Mononuclear cell (primary cell): ENCODE measurements at regions not wholly inside any gene's neighbourhood (a gene's known extent, or its start where the extent isn't known, plus 50 kb on each side); places are given as distances from the start of the nearest gene placed in this dataset.

Source experiments
- H3K27me3 ChIP-seq: 2 replicates; pipeline ENCODE4 v1.6.0; 2011; ENCODE audit warnings: low read length, control low read depth; ENCODE audit not compliant: insufficient read depth
- H3K4me1 ChIP-seq: 2 replicates; pipeline ENCODE4 v1.5.1; 2011; ENCODE audit warnings: mild to moderate bottlenecking, low read length, control low read depth; ENCODE audit not compliant: insufficient read depth
- H3K4me3 ChIP-seq: 2 replicates; pipeline ENCODE4 v1.5.1; 2011; ENCODE audit warnings: mild to moderate bottlenecking, low read length, moderate library complexity
- H3K9me3 ChIP-seq: 2 replicates; pipeline ENCODE4 v1.5.1; 2011; ENCODE audit warnings: low read depth, mild to moderate bottlenecking, control low read depth, low read length

- Histone ChIP-seq H3K9me3 (no peaks in the 10 kb centered on the region), H3K4me1 (no peaks in the 10 kb centered on the region), H3K27me3 (no peaks in the 10 kb centered on the region), H3K4me3 (no peak overlapping the region)
Measured at GRCh38 chr16:85366031-85366763, 246.9 kb upstream of the GSE1 start.

- Histone ChIP-seq H3K27me3 (no peaks in the 10 kb centered on the region), H3K9me3 (no peaks in the 10 kb centered on the region), H3K4me1 (no peaks in the 10 kb centered on the region), H3K4me3 (no peak overlapping the region)
Measured at GRCh38 chr16:85367485-85367884, 245.6 kb upstream of the GSE1 start.

- no peaks in the 10 kb centered on the region for H3K9me3 ChIP-seq
- H3K4me1 ChIP-seq = peaks cover 6% of the 10 kb centered on the region
- H3K27me3 ChIP-seq = no peaks in the 10 kb centered on the region
- H3K4me3 ChIP-seq = no peak overlapping the region
Measured at GRCh38 chr16:85369060-85369459, 244.1 kb upstream of the GSE1 start.

- Histone ChIP-seq H3K27me3 (no peaks in the 10 kb centered on the region), H3K4me3 (no peak overlapping the region), H3K4me1 (peaks cover 6% of the 10 kb centered on the region)
Measured at GRCh38 chr16:85369741-85370528, 243.2 kb upstream of the GSE1 start.

GRCh38 chr16:85370543-85370880 is 242.6 kb upstream of the GSE1 start:
- peaks cover 6% of the 10 kb centered on the region for H3K4me1 ChIP-seq
- H3K9me3 ChIP-seq = no peaks in the 10 kb centered on the region
- H3K4me3 ChIP-seq = no peak overlapping the region
- H3K27me3 ChIP-seq = no peaks in the 10 kb centered on the region

More at GRCh38 chr16:85369741-85370528, 243.2 kb upstream of the GSE1 start:
- H3K9me3 ChIP-seq = no peaks in the 10 kb centered on the region

GRCh38 chr16:85370881-85371651 is 242.1 kb upstream of the GSE1 start:
- Histone ChIP-seq H3K4me3 (no peak overlapping the region), H3K4me1 (peaks cover 6% of the 10 kb centered on the region), H3K9me3 (no peaks in the 10 kb centered on the region), H3K27me3 (no peaks in the 10 kb centered on the region)

- Histone ChIP-seq H3K4me1 (peaks cover 6% of the 10 kb centered on the region), H3K27me3 (no peaks in the 10 kb centered on the region), H3K9me3 (no peaks in the 10 kb centered on the region), H3K4me3 (no peak overlapping the region)
Measured at GRCh38 chr16:85371948-85372347, 241.2 kb upstream of the GSE1 start.

GRCh38 chr16:85372627-85373372 is 240.3 kb upstream of the GSE1 start:
- H3K4me3 ChIP-seq = no peak overlapping the region
- no peaks in the 10 kb centered on the region for H3K9me3 ChIP-seq
- H3K4me1 ChIP-seq = peaks cover 6% of the 10 kb centered on the region
- no peaks in the 10 kb centered on the region for H3K27me3 ChIP-seq

- Histone ChIP-seq H3K27me3 (no peaks in the 10 kb centered on the region), H3K4me1 (peaks cover 6% of the 10 kb centered on the region), H3K9me3 (no peaks in the 10 kb centered on the region), H3K4me3 (no peak overlapping the region)
Measured at GRCh38 chr16:85373741-85374570, 239.2 kb upstream of the GSE1 start.

- no peak overlapping the region for H3K4me3 ChIP-seq
- H3K9me3 ChIP-seq = no peaks in the 10 kb centered on the region
- peaks cover 6% of the 10 kb centered on the region for H3K4me1 ChIP-seq
- H3K27me3 ChIP-seq = no peaks in the 10 kb centered on the region
Measured at GRCh38 chr16:85374571-85374872, 238.6 kb upstream of the GSE1 start.

- H3K9me3 ChIP-seq = no peaks in the 10 kb centered on the region
- H3K4me3 ChIP-seq = no peak overlapping the region
- H3K27me3 ChIP-seq = no peaks in the 10 kb centered on the region
- H3K4me1 ChIP-seq = peaks cover 6% of the 10 kb centered on the region
Measured at GRCh38 chr16:85375282-85375681, 237.8 kb upstream of the GSE1 start.

GRCh38 chr16:85376292-85377095 is 236.6 kb upstream of the GSE1 start:
- no peaks in the 10 kb centered on the region for H3K9me3 ChIP-seq
- H3K4me1 ChIP-seq = peaks cover 6% of the 10 kb centered on the region
- no peaks in the 10 kb centered on the region for H3K27me3 ChIP-seq
- H3K4me3 ChIP-seq = no peak overlapping the region

GRCh38 chr16:85377388-85378144 is 235.6 kb upstream of the GSE1 start:
- Histone ChIP-seq H3K9me3 (no peaks in the 10 kb centered on the region), H3K4me3 (no peak overlapping the region), H3K4me1 (peaks cover 6% of the 10 kb centered on the region), H3K27me3 (no peaks in the 10 kb centered on the region)
